HepG2 (cell line): ENCODE measurements at regions not wholly inside any gene's neighbourhood (a gene's known extent, or its start where the extent isn't known, plus 50 kb on each side); places are given as distances from the start of the nearest gene placed in this dataset.
A peak's percentile ranks its signal among the peaks of the same experiment; 100 is the strongest.

Experiments
- ATAC-seq: fragments of 200-7000 bp; cut with Tn5 transposase; 3 replicates; pipeline ENCODE4 v1.9.1; 2020; ENCODE audit warnings: mild to moderate bottlenecking, moderate library complexity
- BruUV-seq: library from RNA; stranded (reverse); fragments of 400-500 nt; replicated peaks from 2 replicates; lab custom pipeline; 2021; lab: Mats Ljungman, UMichigan
- CTCF ChIA-PET: fragments of 300-600 bp; formaldehyde crosslinking; extraction: SDS; loops from one replicate; lab custom pipeline; 2021; ENCODE audit warnings: low total read pairs, inconsistent platforms, low intra/inter-chr PET ratio; lab: Yijun Ruan, JAX
- POLR2A ChIA-PET: fragments of 350-600 bp; sonication (Branson Sonifier 250); formaldehyde crosslinking; loops from one replicate; lab custom pipeline; 2020; ENCODE audit warnings: antibody characterized with exemption, inconsistent platforms; lab: Yijun Ruan, JAX
- DNase-seq: peaks from one replicate; pipeline ENCODE4 v3.0.0-alpha.2; 2015; ENCODE audit warnings: low spot score
- FAIRE-seq: peaks from 3 replicates; lab custom pipeline; 2011; peaks lifted over from hg19 to GRCh38; lab: Jason Lieb, UNC
- H2AFZ ChIP-seq: one replicate; pipeline ENCODE4 v1.6.1; 2011; ENCODE audit warnings: low read length, inconsistent platforms
- H3K27ac ChIP-seq: fragments of 300-600 bp; 3 replicates; pipeline ENCODE4 v1.8.0; 2011; ENCODE audit warnings: mixed run types, mild to moderate bottlenecking, mixed read lengths, low read length, inconsistent platforms; ENCODE audit not compliant: insufficient read depth; ENCODE audit errors: extremely low read length
- H3K27me3 ChIP-seq, 2 experiments: fragments of 200-600 bp in 1 of 2; 2 replicates in 1 of 2; 3 replicates in 1 of 2; pipeline versions ENCODE4 v1.6.0 to v1.8.0; 2011; ENCODE audit warnings: low read length in 2 of 2, mild to moderate bottlenecking in 2 of 2, moderate library complexity in 2 of 2, inconsistent platforms in 1 of 2; ENCODE audit not compliant: insufficient read depth in 2 of 2, control insufficient read depth in 1 of 2
- H3K36me3 ChIP-seq, 2 experiments: fragments of 200-600 bp in 1 of 2; replicated peaks in 1 of 2; 2 replicates in 1 of 2; 3 replicates in 1 of 2; pipeline versions ENCODE4 v1.5.1 to v1.8.0; 2011; ENCODE audit warnings: low read length in 2 of 2, inconsistent platforms in 1 of 2; ENCODE audit not compliant: insufficient read depth in 2 of 2, control insufficient read depth in 1 of 2
- H3K4me1 ChIP-seq: 2 replicates; pipeline ENCODE4 v1.5.1; 2012; ENCODE audit warnings: low read length, inconsistent platforms; ENCODE audit not compliant: insufficient read depth
- H3K4me2 ChIP-seq: 2 replicates; pipeline ENCODE4 v1.6.0; 2011; ENCODE audit warnings: low read depth, low read length, inconsistent platforms
- H3K4me3 ChIP-seq, 3 experiments: fragments of 200-600 bp in 1 of 3; sonication (generic), shearing (Covaris generic) in 1 of 3; replicated peaks in 1 of 3; 2 replicates each; pipeline ENCODE4 v1.5.1; 2011 to 2016; ENCODE audit warnings: low read length in 3 of 3, inconsistent platforms in 2 of 3, low read depth in 2 of 3, mild to moderate bottlenecking in 2 of 3, control low read depth in 1 of 3, mixed read lengths in 1 of 3; ENCODE audit not compliant: insufficient read depth in 1 of 3
- H3K79me2 ChIP-seq: one replicate; pipeline ENCODE4 v1.6.1; 2011; ENCODE audit warnings: low read length, inconsistent platforms; ENCODE audit not compliant: insufficient read depth
- H3K9ac ChIP-seq: 2 replicates; pipeline ENCODE4 v1.6.0; 2011; ENCODE audit warnings: mild to moderate bottlenecking, low read depth, low read length, inconsistent platforms; ENCODE audit not compliant: insufficient read depth
- H3K9me3 ChIP-seq: 2 replicates; pipeline ENCODE4 v1.5.1; 2012; ENCODE audit warnings: mild to moderate bottlenecking, low read length
- H4K20me1 ChIP-seq: 2 replicates; pipeline ENCODE4 v1.6.0; 2011; ENCODE audit warnings: inconsistent platforms, mild to moderate bottlenecking, low read length, moderate library complexity; ENCODE audit not compliant: insufficient read depth
- SMARCE1 ChIP-seq: fragments of 450-650 bp; IDR thresholded peaks from 2 replicates; pipeline ENCODE4 v1.6.1; 2017; ENCODE audit warnings: borderline replicate concordance
- WGBS: methylation state at CpG from one replicate; pipeline ENCODE4 v1.1.6; 2017; ENCODE audit warnings: low lambda C conversion rate; 5-methylcytosine and 5-hydroxymethylcytosine counted together
- in situ Hi-C: cut with HindIII; loops from 2 replicates; pipeline ENCODE4 v1.10.0; 2017; ENCODE audit warnings: low pct_unique_long_range_greater_than_20kb; ENCODE audit not compliant: extremely low pct_ligation_motif_present
- intact Hi-C: fragments of 100-400 bp; cut with micrococcal nuclease; formaldehyde crosslinking; loops from one replicate; pipeline ENCODE4 v1.10.0; 2022; ENCODE audit not compliant: unreplicated experiment
- TF ChIP-seq, protein P1 (sequence below), 2 experiments: fragments of 450-650 bp in 1 of 2; sonication (generic) in 1 of 2; formaldehyde crosslinking in 1 of 2; IDR thresholded peaks; 2 replicates each; pipeline versions ENCODE4 v1.6.1 to v1.8.0; 2016 to 2022; ENCODE audit warnings: antibody characterized with exemption in 1 of 2, mild to moderate bottlenecking in 1 of 2, missing genetic modification reagents in 1 of 2

DNA sequence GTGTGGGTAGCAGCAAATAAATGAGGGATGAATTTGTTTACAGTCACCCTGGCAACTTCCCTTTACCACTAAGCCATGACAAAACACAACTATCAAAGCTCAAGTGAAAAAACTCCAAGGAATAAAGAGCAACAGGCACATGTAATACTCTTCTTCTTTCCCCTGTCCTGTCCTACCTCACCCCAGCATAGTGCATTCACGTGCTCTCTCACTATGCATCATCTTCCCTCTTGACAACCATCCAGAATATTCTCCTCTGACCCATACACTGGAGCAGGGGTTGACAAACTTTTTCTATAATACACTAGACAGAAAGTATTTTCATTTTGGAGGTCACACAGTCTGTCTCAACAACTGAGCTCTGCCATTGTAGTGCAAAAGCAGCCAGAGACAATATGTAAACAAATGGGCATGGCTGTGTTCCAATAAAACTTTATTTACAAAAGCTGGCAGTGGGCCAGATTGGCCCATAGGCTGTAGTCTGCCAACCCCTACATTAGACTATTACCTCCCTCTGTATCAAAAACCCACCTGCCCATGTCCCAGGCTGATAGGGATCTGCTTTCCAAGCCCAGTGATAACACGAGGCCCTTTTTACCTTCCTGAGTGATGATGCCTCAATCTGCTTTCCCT, 354.5 kb downstream of the FGFR2 start:
- ATAC-seq (no peak), FAIRE-seq (no peak)
- no peak overlapping the region for H2AFZ ChIP-seq
- H3K4me3 ChIP-seq = no peak overlapping the region
- BruUV-seq = no TSS peak
- no peak for TF ChIP-seq SMARCE1
- TF ChIP-seq, protein P1, sequence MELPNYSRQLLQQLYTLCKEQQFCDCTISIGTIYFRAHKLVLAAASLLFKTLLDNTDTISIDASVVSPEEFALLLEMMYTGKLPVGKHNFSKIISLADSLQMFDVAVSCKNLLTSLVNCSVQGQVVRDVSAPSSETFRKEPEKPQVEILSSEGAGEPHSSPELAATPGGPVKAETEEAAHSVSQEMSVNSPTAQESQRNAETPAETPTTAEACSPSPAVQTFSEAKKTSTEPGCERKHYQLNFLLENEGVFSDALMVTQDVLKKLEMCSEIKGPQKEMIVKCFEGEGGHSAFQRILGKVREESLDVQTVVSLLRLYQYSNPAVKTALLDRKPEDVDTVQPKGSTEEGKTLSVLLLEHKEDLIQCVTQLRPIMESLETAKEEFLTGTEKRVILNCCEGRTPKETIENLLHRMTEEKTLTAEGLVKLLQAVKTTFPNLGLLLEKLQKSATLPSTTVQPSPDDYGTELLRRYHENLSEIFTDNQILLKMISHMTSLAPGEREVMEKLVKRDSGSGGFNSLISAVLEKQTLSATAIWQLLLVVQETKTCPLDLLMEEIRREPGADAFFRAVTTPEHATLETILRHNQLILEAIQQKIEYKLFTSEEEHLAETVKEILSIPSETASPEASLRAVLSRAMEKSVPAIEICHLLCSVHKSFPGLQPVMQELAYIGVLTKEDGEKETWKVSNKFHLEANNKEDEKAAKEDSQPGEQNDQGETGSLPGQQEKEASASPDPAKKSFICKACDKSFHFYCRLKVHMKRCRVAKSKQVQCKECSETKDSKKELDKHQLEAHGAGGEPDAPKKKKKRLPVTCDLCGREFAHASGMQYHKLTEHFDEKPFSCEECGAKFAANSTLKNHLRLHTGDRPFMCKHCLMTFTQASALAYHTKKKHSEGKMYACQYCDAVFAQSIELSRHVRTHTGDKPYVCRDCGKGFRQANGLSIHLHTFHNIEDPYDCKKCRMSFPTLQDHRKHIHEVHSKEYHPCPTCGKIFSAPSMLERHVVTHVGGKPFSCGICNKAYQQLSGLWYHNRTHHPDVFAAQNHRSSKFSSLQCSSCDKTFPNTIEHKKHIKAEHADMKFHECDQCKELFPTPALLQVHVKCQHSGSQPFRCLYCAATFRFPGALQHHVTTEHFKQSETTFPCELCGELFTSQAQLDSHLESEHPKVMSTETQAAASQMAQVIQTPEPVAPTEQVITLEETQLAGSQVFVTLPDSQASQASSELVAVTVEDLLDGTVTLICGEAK (IDR thresholded peaks at IDR 0.05) = no peak; the same call in 1 of the 2 replicates
- TF ChIP-seq, protein P1 (CRISPR knock-in tag; IDR thresholded peaks at IDR 0.05) = peak; percentile 83
- TF ChIP-seq, all 625 proteins: peak for 1
- no peak overlapping the region for H3K27ac ChIP-seq
- intact Hi-C loops (no loop called here), in situ Hi-C loops (no loop called here)
- ChIA-PET CTCF (no interaction called here), POLR2A (no interaction called here)
- no peaks in the 10 kb centered on the region for H3K4me1 ChIP-seq
- no peaks in the 10 kb centered on the region for H3K36me3 ChIP-seq
- H3K79me2 ChIP-seq = no peaks in the 10 kb centered on the region
- H3K9ac ChIP-seq = no peak overlapping the region
- no peak for DNase-seq
- no peak overlapping the region for H3K4me2 ChIP-seq
- no peaks in the 10 kb centered on the region for H3K9me3 ChIP-seq
- WGBS = 0% methylated on average over 2 of the region's 2 CpGs
- H3K27me3 ChIP-seq = no peaks in the 10 kb centered on the region; a peak in 2 of 5 replicates
- H4K20me1 ChIP-seq = no peaks in the 10 kb centered on the region
